Kidney (tissue), 13 donors: ENCODE measurements at regions not wholly inside any gene's neighbourhood (a gene's known extent, or its start where the extent isn't known, plus 50 kb on each side); places are given as distances from the start of the nearest gene placed in this dataset.

ENCODE experiments used
- DNase-seq, 5 donors: peaks; one replicate each; pipeline ENCODE4 v3.0.0-alpha.2; 2013 to 2020
- FAIRE-seq: peaks from 2 replicates; lab custom pipeline; 2012; peaks lifted over from hg19 to GRCh38; lab: Jason Lieb, UNC
- H3K27ac ChIP-seq, 2 donors: one replicate each; pipeline ENCODE4 v1.7.0; 2013; ENCODE audit warnings: low read depth in 2 of 2, low read length in 2 of 2, inconsistent platforms in 1 of 2
- H3K27me3 ChIP-seq: one replicate; pipeline ENCODE4 v1.7.1; 2013; ENCODE audit warnings: low read length, inconsistent platforms; ENCODE audit not compliant: control insufficient read depth, insufficient read depth
- H3K36me3 ChIP-seq, 3 donors: one replicate each; pipeline versions ENCODE4 v1.7.0 to v1.7.1; 2013; ENCODE audit warnings: low read length in 3 of 3, control low read depth in 1 of 3, inconsistent platforms in 1 of 3; ENCODE audit not compliant: insufficient read depth in 3 of 3, control insufficient read depth in 2 of 3
- H3K4me1 ChIP-seq, 3 donors: one replicate each; pipeline versions ENCODE4 v1.7.0 to v1.7.1; 2013; ENCODE audit warnings: low read length in 3 of 3, inconsistent platforms in 1 of 3, low read depth in 1 of 3; ENCODE audit not compliant: control insufficient read depth in 2 of 3, insufficient read depth in 2 of 3
- H3K4me3 ChIP-seq, 3 donors: one replicate each; pipeline versions ENCODE4 v1.7.0 to v1.8.1; 2013; ENCODE audit warnings: low read length in 3 of 3, control low read depth in 1 of 3, inconsistent platforms in 1 of 3
- H3K9ac ChIP-seq, 3 donors: one replicate each; pipeline versions ENCODE4 v1.7.0 to v1.7.1; 2013; ENCODE audit warnings: low read length in 3 of 3, control low read depth in 1 of 3, inconsistent platforms in 1 of 3
- H3K9me3 ChIP-seq, 3 donors: one replicate each; pipeline versions ENCODE4 v1.7.0 to v1.7.1; 2013; ENCODE audit warnings: low read length in 3 of 3, control low read depth in 1 of 3, inconsistent platforms in 1 of 3; ENCODE audit not compliant: control insufficient read depth in 2 of 3, insufficient read depth in 1 of 3
- intact Hi-C: fragments of 100-400 bp; cut with DNase I; formaldehyde crosslinking; loops from one replicate; pipeline ENCODE4 v1.11.1; 2022
- TF ChIP-seq, protein P1 (sequence below): IDR thresholded peaks from 3 replicates; pipeline ENCODE4 v1.5.1; 2012; ENCODE audit warnings: mild to moderate bottlenecking, moderate library complexity, borderline replicate concordance; ENCODE audit not compliant: insufficient read depth; ENCODE audit errors: extremely low read depth
- donor health status: control.
- donor health status: control.
- donor health status: control.
- donor health status: control.
- donor health status: control.
- donor health status: DM: yes; HTN: yes; CAD: no.
- donor health status: Normal renal cell carcinoma (clear cell type).

- Histone ChIP-seq H3K27me3 (no peaks in the 10 kb centered on the region), H3K36me3 (no peaks in the 10 kb centered on the region), H3K9ac (no peak overlapping the region), H3K27ac (no peak overlapping the region), H3K4me1 (no peaks in the 10 kb centered on the region), H3K9me3 (no peaks in the 10 kb centered on the region), H3K4me3 (no peak overlapping the region)
- DNase-seq (no peak), FAIRE-seq (no peak)
- TF ChIP-seq, protein P1, sequence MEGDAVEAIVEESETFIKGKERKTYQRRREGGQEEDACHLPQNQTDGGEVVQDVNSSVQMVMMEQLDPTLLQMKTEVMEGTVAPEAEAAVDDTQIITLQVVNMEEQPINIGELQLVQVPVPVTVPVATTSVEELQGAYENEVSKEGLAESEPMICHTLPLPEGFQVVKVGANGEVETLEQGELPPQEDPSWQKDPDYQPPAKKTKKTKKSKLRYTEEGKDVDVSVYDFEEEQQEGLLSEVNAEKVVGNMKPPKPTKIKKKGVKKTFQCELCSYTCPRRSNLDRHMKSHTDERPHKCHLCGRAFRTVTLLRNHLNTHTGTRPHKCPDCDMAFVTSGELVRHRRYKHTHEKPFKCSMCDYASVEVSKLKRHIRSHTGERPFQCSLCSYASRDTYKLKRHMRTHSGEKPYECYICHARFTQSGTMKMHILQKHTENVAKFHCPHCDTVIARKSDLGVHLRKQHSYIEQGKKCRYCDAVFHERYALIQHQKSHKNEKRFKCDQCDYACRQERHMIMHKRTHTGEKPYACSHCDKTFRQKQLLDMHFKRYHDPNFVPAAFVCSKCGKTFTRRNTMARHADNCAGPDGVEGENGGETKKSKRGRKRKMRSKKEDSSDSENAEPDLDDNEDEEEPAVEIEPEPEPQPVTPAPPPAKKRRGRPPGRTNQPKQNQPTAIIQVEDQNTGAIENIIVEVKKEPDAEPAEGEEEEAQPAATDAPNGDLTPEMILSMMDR = no peak
- intact Hi-C loops = no loop called here
Observed at GRCh38 chr11:11011617-11012016, 153.8 kb upstream of the ZBED5 start.

DNA sequence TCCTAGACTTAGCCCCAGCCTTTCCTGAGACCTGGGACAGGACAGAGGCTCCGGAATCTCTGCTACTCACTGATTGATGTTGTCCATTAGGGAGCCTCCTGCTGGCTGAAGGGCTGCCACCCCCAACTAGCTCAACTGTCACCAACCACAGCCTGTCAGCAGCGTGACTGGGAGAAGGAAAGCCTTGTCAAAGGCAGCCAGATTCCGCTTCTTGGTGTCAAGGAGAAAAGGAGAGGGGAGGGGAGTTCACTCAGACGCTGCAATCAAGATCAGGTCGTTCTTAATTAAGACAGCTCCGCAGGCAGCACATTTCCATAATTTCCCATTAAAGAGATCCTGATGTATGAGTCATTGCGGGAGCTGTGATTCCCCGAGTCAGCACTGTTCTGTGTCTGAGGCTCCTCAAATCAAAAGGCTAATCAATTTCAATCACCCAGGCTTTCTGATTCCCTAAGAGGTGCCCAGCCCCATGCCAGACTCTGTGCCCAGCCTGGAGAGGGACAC, 152.8 kb upstream of the ZBED5 start:
- Histone ChIP-seq H3K9ac (no peak overlapping the region), H3K36me3 (no peaks in the 10 kb centered on the region), H3K4me3 (no peak overlapping the region), H3K27me3 (no peaks in the 10 kb centered on the region), H3K4me1 (no peaks in the 10 kb centered on the region), H3K9me3 (no peaks in the 10 kb centered on the region), H3K27ac (no peak overlapping the region)
- DNase-seq = peak in 4 of 5 donors; percentile 14 to 33 (median 28)
- no peak for FAIRE-seq
- TF ChIP-seq, protein P1 = peak; percentile 32
- intact Hi-C loops = no loop called here

- TF ChIP-seq, protein P1 = no peak
- no peaks in the 10 kb centered on the region for H3K27me3 ChIP-seq
- DNase-seq = no peak
- H3K36me3 ChIP-seq = no peaks in the 10 kb centered on the region
- no peaks in the 10 kb centered on the region for H3K9me3 ChIP-seq
- no peak for FAIRE-seq
- no peaks in the 10 kb centered on the region for H3K4me1 ChIP-seq
- H3K4me3 ChIP-seq = no peak overlapping the region
- H3K9ac ChIP-seq = no peak overlapping the region
- intact Hi-C loops = no loop called here
- H3K27ac ChIP-seq = no peak overlapping the region
Observed at GRCh38 chr11:11009179-11009578, 151.3 kb upstream of the ZBED5 start.

GRCh38 chr11:11004069-11004468, 146.2 kb upstream of the ZBED5 start:
- no peak for FAIRE-seq

More at GRCh38 chr11:11004069-11004468, 146.2 kb upstream of the ZBED5 start:
- no peaks in the 10 kb centered on the region for H3K9me3 ChIP-seq
- H3K4me3 ChIP-seq = no peak overlapping the region
- intact Hi-C loops = no loop called here
- no peaks in the 10 kb centered on the region for H3K27me3 ChIP-seq
- H3K27ac ChIP-seq = no peak overlapping the region
- DNase-seq = no peak
- TF ChIP-seq, protein P1 = no peak
- H3K4me1 ChIP-seq = no peaks in the 10 kb centered on the region
- H3K36me3 ChIP-seq = no peaks in the 10 kb centered on the region
- no peak overlapping the region for H3K9ac ChIP-seq
